DND-41 (cell line): ENCODE measurements at regions not wholly inside any gene's neighbourhood (a gene's known extent, or its start where the extent isn't known, plus 50 kb on each side); places are given as distances from the start of the nearest gene placed in this dataset.

Experiments
- EZH2 ChIP-seq: IDR thresholded peaks from 3 replicates; pipeline ENCODE4 v1.6.1; 2012; ENCODE audit warnings: borderline replicate concordance, low read depth, mild to moderate bottlenecking, moderate library complexity, low read length, inconsistent platforms; ENCODE audit not compliant: severe bottlenecking
- TF ChIP-seq, protein P1 (sequence below): IDR thresholded peaks from 2 replicates; pipeline ENCODE4 v1.5.1; 2012; ENCODE audit warnings: borderline replicate concordance, low read length, moderate library complexity, mild to moderate bottlenecking; ENCODE audit not compliant: poor library complexity, severe bottlenecking; ENCODE audit errors: extremely low read depth

DNA sequence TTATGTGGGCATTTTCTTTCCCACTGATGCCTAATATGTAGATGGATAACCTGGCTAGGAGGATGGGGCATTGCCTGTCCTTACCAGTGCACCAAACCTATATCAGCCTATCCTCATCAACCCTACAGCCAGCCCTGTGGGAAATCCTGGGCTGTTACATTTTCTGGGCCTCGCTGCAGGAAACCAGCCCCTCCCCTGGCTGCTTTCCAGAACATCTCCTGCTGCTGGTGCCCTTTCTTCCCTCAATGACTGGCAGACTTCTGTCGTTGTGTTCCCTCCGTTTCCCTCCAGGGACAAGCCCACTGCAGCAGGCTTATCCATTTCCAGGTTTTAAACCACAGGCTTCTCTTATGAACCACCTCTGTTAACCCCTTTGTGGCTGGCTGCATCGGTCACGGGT lies 486.1 kb upstream of the COBL start:
- TF ChIP-seq, protein P1, sequence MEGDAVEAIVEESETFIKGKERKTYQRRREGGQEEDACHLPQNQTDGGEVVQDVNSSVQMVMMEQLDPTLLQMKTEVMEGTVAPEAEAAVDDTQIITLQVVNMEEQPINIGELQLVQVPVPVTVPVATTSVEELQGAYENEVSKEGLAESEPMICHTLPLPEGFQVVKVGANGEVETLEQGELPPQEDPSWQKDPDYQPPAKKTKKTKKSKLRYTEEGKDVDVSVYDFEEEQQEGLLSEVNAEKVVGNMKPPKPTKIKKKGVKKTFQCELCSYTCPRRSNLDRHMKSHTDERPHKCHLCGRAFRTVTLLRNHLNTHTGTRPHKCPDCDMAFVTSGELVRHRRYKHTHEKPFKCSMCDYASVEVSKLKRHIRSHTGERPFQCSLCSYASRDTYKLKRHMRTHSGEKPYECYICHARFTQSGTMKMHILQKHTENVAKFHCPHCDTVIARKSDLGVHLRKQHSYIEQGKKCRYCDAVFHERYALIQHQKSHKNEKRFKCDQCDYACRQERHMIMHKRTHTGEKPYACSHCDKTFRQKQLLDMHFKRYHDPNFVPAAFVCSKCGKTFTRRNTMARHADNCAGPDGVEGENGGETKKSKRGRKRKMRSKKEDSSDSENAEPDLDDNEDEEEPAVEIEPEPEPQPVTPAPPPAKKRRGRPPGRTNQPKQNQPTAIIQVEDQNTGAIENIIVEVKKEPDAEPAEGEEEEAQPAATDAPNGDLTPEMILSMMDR: no peak
- no peak for TF ChIP-seq EZH2
